HepG2 (cell line): ENCODE measurements at regions not wholly inside any gene's neighbourhood (a gene's known extent, or its start where the extent isn't known, plus 50 kb on each side); places are given as distances from the start of the nearest gene placed in this dataset.

ENCODE experiments used
- ATAC-seq: fragments of 200-7000 bp; cut with Tn5 transposase; 3 replicates; pipeline ENCODE4 v1.9.1; 2020; ENCODE audit warnings: mild to moderate bottlenecking, moderate library complexity
- BruUV-seq: library from RNA; stranded (reverse); fragments of 400-500 nt; replicated peaks from 2 replicates; lab custom pipeline; 2021; lab: Mats Ljungman, UMichigan
- CTCF ChIA-PET: fragments of 300-600 bp; formaldehyde crosslinking; extraction: SDS; loops from one replicate; lab custom pipeline; 2021; ENCODE audit warnings: low total read pairs, inconsistent platforms, low intra/inter-chr PET ratio; lab: Yijun Ruan, JAX
- POLR2A ChIA-PET: fragments of 350-600 bp; sonication (Branson Sonifier 250); formaldehyde crosslinking; loops from one replicate; lab custom pipeline; 2020; ENCODE audit warnings: antibody characterized with exemption, inconsistent platforms; lab: Yijun Ruan, JAX
- DNase-seq: peaks from one replicate; pipeline ENCODE4 v3.0.0-alpha.2; 2015; ENCODE audit warnings: low spot score
- FAIRE-seq: peaks from 3 replicates; lab custom pipeline; 2011; peaks lifted over from hg19 to GRCh38; lab: Jason Lieb, UNC
- H2AFZ ChIP-seq: one replicate; pipeline ENCODE4 v1.6.1; 2011; ENCODE audit warnings: low read length, inconsistent platforms
- H3K27ac ChIP-seq: fragments of 300-600 bp; 3 replicates; pipeline ENCODE4 v1.8.0; 2011; ENCODE audit warnings: mixed run types, mild to moderate bottlenecking, mixed read lengths, low read length, inconsistent platforms; ENCODE audit not compliant: insufficient read depth; ENCODE audit errors: extremely low read length
- H3K27me3 ChIP-seq, 2 experiments: fragments of 200-600 bp in 1 of 2; 2 replicates in 1 of 2; 3 replicates in 1 of 2; pipeline versions ENCODE4 v1.6.0 to v1.8.0; 2011; ENCODE audit warnings: low read length in 2 of 2, mild to moderate bottlenecking in 2 of 2, moderate library complexity in 2 of 2, inconsistent platforms in 1 of 2; ENCODE audit not compliant: insufficient read depth in 2 of 2, control insufficient read depth in 1 of 2
- H3K36me3 ChIP-seq, 2 experiments: fragments of 200-600 bp in 1 of 2; replicated peaks in 1 of 2; 2 replicates in 1 of 2; 3 replicates in 1 of 2; pipeline versions ENCODE4 v1.5.1 to v1.8.0; 2011; ENCODE audit warnings: low read length in 2 of 2, inconsistent platforms in 1 of 2; ENCODE audit not compliant: insufficient read depth in 2 of 2, control insufficient read depth in 1 of 2
- H3K4me1 ChIP-seq: 2 replicates; pipeline ENCODE4 v1.5.1; 2012; ENCODE audit warnings: low read length, inconsistent platforms; ENCODE audit not compliant: insufficient read depth
- H3K4me2 ChIP-seq: 2 replicates; pipeline ENCODE4 v1.6.0; 2011; ENCODE audit warnings: low read depth, low read length, inconsistent platforms
- H3K4me3 ChIP-seq, 3 experiments: fragments of 200-600 bp in 1 of 3; sonication (generic), shearing (Covaris generic) in 1 of 3; replicated peaks in 1 of 3; 2 replicates each; pipeline ENCODE4 v1.5.1; 2011 to 2016; ENCODE audit warnings: low read length in 3 of 3, inconsistent platforms in 2 of 3, low read depth in 2 of 3, mild to moderate bottlenecking in 2 of 3, control low read depth in 1 of 3, mixed read lengths in 1 of 3; ENCODE audit not compliant: insufficient read depth in 1 of 3
- H3K79me2 ChIP-seq: one replicate; pipeline ENCODE4 v1.6.1; 2011; ENCODE audit warnings: low read length, inconsistent platforms; ENCODE audit not compliant: insufficient read depth
- H3K9ac ChIP-seq: 2 replicates; pipeline ENCODE4 v1.6.0; 2011; ENCODE audit warnings: mild to moderate bottlenecking, low read depth, low read length, inconsistent platforms; ENCODE audit not compliant: insufficient read depth
- H3K9me3 ChIP-seq: 2 replicates; pipeline ENCODE4 v1.5.1; 2012; ENCODE audit warnings: mild to moderate bottlenecking, low read length
- H4K20me1 ChIP-seq: 2 replicates; pipeline ENCODE4 v1.6.0; 2011; ENCODE audit warnings: inconsistent platforms, mild to moderate bottlenecking, low read length, moderate library complexity; ENCODE audit not compliant: insufficient read depth
- KDM1A ChIP-seq: IDR thresholded peaks from 2 replicates; pipeline ENCODE4 v1.6.1; 2016; ENCODE audit warnings: missing compliant biosample characterization
- ZNF747 ChIP-seq: sonication (generic); formaldehyde crosslinking; IDR thresholded peaks from 2 replicates; pipeline ENCODE4 v1.8.1; 2023; ENCODE audit warnings: missing genetic modification reagents, mild to moderate bottlenecking, borderline replicate concordance
- ZNF766 ChIP-seq: sonication (generic); formaldehyde crosslinking; IDR thresholded peaks from 2 replicates; pipeline ENCODE4 v1.5.0; 2020; ENCODE audit warnings: missing genetic modification reagents, borderline replicate concordance
- WGBS: methylation state at CpG from one replicate; pipeline ENCODE4 v1.1.6; 2017; ENCODE audit warnings: low lambda C conversion rate; 5-methylcytosine and 5-hydroxymethylcytosine counted together
- in situ Hi-C: cut with HindIII; loops from 2 replicates; pipeline ENCODE4 v1.10.0; 2017; ENCODE audit warnings: low pct_unique_long_range_greater_than_20kb; ENCODE audit not compliant: extremely low pct_ligation_motif_present
- intact Hi-C: fragments of 100-400 bp; cut with micrococcal nuclease; formaldehyde crosslinking; loops from one replicate; pipeline ENCODE4 v1.10.0; 2022; ENCODE audit not compliant: unreplicated experiment
- TF ChIP-seq, protein P1 (sequence below): sonication (generic); formaldehyde crosslinking; conservative IDR thresholded peaks from 2 replicates; pipeline ENCODE4 v1.8.0; 2022; ENCODE audit warnings: missing genetic modification reagents
- TF ChIP-seq, protein P2 (sequence below), 2 experiments: fragments of 450-650 bp in 1 of 2; sonication (generic) in 1 of 2; formaldehyde crosslinking in 1 of 2; IDR thresholded peaks; 2 replicates each; pipeline versions ENCODE4 v1.6.1 to v1.8.0; 2016 to 2022; ENCODE audit warnings: antibody characterized with exemption in 1 of 2, mild to moderate bottlenecking in 1 of 2, missing genetic modification reagents in 1 of 2

DNA sequence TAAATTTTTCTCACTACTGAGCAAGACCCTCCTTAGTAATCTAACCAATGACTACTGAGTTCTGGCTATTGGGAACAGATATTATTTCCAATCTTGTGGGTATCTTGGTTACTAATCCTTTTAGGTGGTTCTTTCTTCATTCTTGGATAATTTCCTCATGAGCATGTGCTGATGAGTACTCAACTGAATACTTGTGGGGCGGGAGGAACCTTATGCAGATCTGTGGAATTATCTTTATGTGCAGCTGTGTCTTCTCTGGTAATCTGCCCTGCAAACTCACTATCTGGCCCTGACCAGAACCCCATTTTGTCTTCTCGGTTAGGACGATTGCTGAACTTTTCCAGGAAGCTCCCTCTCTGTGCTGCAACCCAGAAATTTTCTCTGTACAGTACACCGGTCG, 89.7 kb upstream of the TRPC4 start:
- DNase-seq, result no peak
- BruUV-seq, result no TSS peak
- Histone ChIP-seq H4K20me1 (no peaks in the 10 kb centered on the region), H2AFZ (no peak overlapping the region), H3K79me2 (no peaks in the 10 kb centered on the region), H3K27me3 (no peaks in the 10 kb centered on the region), H3K4me3 (no peak overlapping the region), H3K4me2 (no peak overlapping the region), H3K36me3 (no peaks in the 10 kb centered on the region), H3K27ac (no peak overlapping the region), H3K9ac (no peak overlapping the region), H3K4me1 (no peaks in the 10 kb centered on the region), H3K9me3 (no peaks in the 10 kb centered on the region)
- no peak for TF ChIP-seq ZNF766
- TF ChIP-seq, protein P1, sequence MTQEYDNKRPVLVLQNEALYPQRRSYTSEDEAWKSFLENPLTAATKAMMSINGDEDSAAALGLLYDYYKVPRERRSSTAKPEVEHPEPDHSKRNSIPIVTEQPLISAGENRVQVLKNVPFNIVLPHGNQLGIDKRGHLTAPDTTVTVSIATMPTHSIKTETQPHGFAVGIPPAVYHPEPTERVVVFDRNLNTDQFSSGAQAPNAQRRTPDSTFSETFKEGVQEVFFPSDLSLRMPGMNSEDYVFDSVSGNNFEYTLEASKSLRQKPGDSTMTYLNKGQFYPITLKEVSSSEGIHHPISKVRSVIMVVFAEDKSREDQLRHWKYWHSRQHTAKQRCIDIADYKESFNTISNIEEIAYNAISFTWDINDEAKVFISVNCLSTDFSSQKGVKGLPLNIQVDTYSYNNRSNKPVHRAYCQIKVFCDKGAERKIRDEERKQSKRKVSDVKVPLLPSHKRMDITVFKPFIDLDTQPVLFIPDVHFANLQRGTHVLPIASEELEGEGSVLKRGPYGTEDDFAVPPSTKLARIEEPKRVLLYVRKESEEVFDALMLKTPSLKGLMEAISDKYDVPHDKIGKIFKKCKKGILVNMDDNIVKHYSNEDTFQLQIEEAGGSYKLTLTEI (CRISPR knock-in tag), result no peak
- no peak for TF ChIP-seq ZNF747 (CRISPR knock-in tag)
- TF ChIP-seq KDM1A (CRISPR knock-in tag), result no peak
- TF ChIP-seq, protein P2, sequence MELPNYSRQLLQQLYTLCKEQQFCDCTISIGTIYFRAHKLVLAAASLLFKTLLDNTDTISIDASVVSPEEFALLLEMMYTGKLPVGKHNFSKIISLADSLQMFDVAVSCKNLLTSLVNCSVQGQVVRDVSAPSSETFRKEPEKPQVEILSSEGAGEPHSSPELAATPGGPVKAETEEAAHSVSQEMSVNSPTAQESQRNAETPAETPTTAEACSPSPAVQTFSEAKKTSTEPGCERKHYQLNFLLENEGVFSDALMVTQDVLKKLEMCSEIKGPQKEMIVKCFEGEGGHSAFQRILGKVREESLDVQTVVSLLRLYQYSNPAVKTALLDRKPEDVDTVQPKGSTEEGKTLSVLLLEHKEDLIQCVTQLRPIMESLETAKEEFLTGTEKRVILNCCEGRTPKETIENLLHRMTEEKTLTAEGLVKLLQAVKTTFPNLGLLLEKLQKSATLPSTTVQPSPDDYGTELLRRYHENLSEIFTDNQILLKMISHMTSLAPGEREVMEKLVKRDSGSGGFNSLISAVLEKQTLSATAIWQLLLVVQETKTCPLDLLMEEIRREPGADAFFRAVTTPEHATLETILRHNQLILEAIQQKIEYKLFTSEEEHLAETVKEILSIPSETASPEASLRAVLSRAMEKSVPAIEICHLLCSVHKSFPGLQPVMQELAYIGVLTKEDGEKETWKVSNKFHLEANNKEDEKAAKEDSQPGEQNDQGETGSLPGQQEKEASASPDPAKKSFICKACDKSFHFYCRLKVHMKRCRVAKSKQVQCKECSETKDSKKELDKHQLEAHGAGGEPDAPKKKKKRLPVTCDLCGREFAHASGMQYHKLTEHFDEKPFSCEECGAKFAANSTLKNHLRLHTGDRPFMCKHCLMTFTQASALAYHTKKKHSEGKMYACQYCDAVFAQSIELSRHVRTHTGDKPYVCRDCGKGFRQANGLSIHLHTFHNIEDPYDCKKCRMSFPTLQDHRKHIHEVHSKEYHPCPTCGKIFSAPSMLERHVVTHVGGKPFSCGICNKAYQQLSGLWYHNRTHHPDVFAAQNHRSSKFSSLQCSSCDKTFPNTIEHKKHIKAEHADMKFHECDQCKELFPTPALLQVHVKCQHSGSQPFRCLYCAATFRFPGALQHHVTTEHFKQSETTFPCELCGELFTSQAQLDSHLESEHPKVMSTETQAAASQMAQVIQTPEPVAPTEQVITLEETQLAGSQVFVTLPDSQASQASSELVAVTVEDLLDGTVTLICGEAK (IDR thresholded peaks at IDR 0.05), result no peak
- TF ChIP-seq, protein P2 (CRISPR knock-in tag; IDR thresholded peaks at IDR 0.05), result no peak
- CTCF ChIA-PET, result no interaction called here
- in situ Hi-C loops (no loop called here), intact Hi-C loops (no loop called here)
- no peak for FAIRE-seq
- no peak for ATAC-seq
- POLR2A ChIA-PET, result no interaction called here
- WGBS, result 35% methylated on average over 5 of the region's 5 CpGs
